GM23248 (cell line): ENCODE measurements at regions not wholly inside any gene's neighbourhood (a gene's known extent, or its start where the extent isn't known, plus 50 kb on each side); places are given as distances from the start of the nearest gene placed in this dataset.
A peak's percentile ranks its signal among the peaks of the same experiment; 100 is the strongest.

Experiments
- DNase-seq: peaks from one replicate; pipeline ENCODE4 v3.0.0-alpha.2; 2015
- H2AFZ ChIP-seq: fragments of 200-600 bp; sonication (generic); 2 replicates; pipeline ENCODE4 v1.6.1; 2016; ENCODE audit warnings: antibody characterized with exemption
- H3F3A ChIP-seq: fragments of 200-600 bp; sonication (generic); 2 replicates; pipeline ENCODE4 v1.6.1; 2016; ENCODE audit warnings: mild to moderate bottlenecking, antibody characterized with exemption, mixed run types; ENCODE audit not compliant: insufficient read depth
- H3K27ac ChIP-seq: fragments of 200-600 bp; sonication (generic); 2 replicates; pipeline ENCODE4 v1.5.1; 2016; ENCODE audit warnings: mild to moderate bottlenecking
- H3K27me3 ChIP-seq: fragments of 200-600 bp; sonication (generic); replicated peaks from 2 replicates; pipeline ENCODE4 v1.6.1; 2016; ENCODE audit warnings: mild to moderate bottlenecking; ENCODE audit not compliant: insufficient read depth
- H3K36me3 ChIP-seq: fragments of 200-600 bp; sonication (generic); 2 replicates; pipeline ENCODE4 v1.6.1; 2016; ENCODE audit warnings: low read depth, mild to moderate bottlenecking
- H3K4me1 ChIP-seq: fragments of 200-600 bp; sonication (generic); 2 replicates; pipeline ENCODE4 v1.6.1; 2016; ENCODE audit warnings: mild to moderate bottlenecking; ENCODE audit not compliant: insufficient read depth
- H3K4me2 ChIP-seq: fragments of 200-600 bp; sonication (generic); one replicate; pipeline ENCODE4 v1.6.1; 2016; ENCODE audit warnings: mild to moderate bottlenecking; ENCODE audit not compliant: unreplicated experiment
- H3K4me3 ChIP-seq: fragments of 200-600 bp; sonication (generic); 2 replicates; pipeline ENCODE4 v1.5.1; 2016; ENCODE audit warnings: mild to moderate bottlenecking
- H3K79me2 ChIP-seq: fragments of 200-600 bp; sonication (generic); 2 replicates; pipeline ENCODE4 v1.6.1; 2016; ENCODE audit warnings: mild to moderate bottlenecking; ENCODE audit not compliant: insufficient read depth
- H3K9ac ChIP-seq: fragments of 200-600 bp; sonication (generic); 2 replicates; pipeline ENCODE4 v1.6.1; 2016; ENCODE audit warnings: mild to moderate bottlenecking
- H3K9me2 ChIP-seq: fragments of 200-600 bp; sonication (generic); 2 replicates; pipeline ENCODE4 v1.6.1; 2016; ENCODE audit warnings: mixed run types, mild to moderate bottlenecking, moderate library complexity; ENCODE audit not compliant: insufficient read depth
- H3K9me3 ChIP-seq: fragments of 200-600 bp; sonication (generic); one replicate; pipeline ENCODE4 v1.6.1; 2017; ENCODE audit warnings: low read depth
- H4K20me1 ChIP-seq: fragments of 200-600 bp; sonication (generic); 2 replicates; pipeline ENCODE4 v1.6.0; 2016; ENCODE audit not compliant: insufficient read depth
- EZH2 ChIP-seq: fragments of 200-600 bp; sonication (generic); IDR thresholded peaks from 2 replicates; pipeline ENCODE4 v1.6.1; 2018; ENCODE audit warnings: antibody characterized with exemption, mild to moderate bottlenecking; ENCODE audit not compliant: insufficient read depth, poor library complexity, severe bottlenecking
- EZH2phosphoT487 ChIP-seq: fragments of 200-600 bp; sonication (generic); IDR thresholded peaks from 2 replicates; pipeline ENCODE4 v1.6.1; 2018; ENCODE audit warnings: antibody characterized with exemption, moderate library complexity, mild to moderate bottlenecking, low read depth; ENCODE audit not compliant: insufficient read depth
- WGBS, 2 experiments: methylation state at CpG; one replicate each; pipeline ENCODE4 v1.1.6; 2015 to 2017; ENCODE audit warnings: low lambda C conversion rate in 2 of 2, low coverage in 1 of 2; ENCODE audit errors: missing lambda C conversion rate in 2 of 2; 5-methylcytosine and 5-hydroxymethylcytosine counted together
- in situ Hi-C: fragments of 300-500 bp; cut with MboI; formaldehyde crosslinking; loops from 2 replicates; pipeline ENCODE4 v1.15.0; 2020

GRCh38 chr1:234901491-234902049 is 227.1 kb downstream of the TOMM20 start:
- 75 to 79% methylated on average over 10 of the region's 10 CpGs for WGBS, 2 experiments
- H3K9me2 ChIP-seq = no peaks in the 10 kb centered on the region
- TF ChIP-seq EZH2 = no peak
- TF ChIP-seq EZH2phosphoT487 = no peak
- DNase-seq = no peak
- no peak overlapping the region for H3K4me2 ChIP-seq
- no peak overlapping the region for H3K4me3 ChIP-seq
- peaks cover 7% of the 10 kb centered on the region for H3K4me1 ChIP-seq
- no peaks in the 10 kb centered on the region for H3K27me3 ChIP-seq
- in situ Hi-C loops = no loop called here
- no peak overlapping the region for H3K9ac ChIP-seq
- H3K79me2 ChIP-seq = no peaks in the 10 kb centered on the region
- no peaks in the 10 kb centered on the region for H3K9me3 ChIP-seq
- H3F3A ChIP-seq = no peaks in the 10 kb centered on the region
- no peak overlapping the region for H2AFZ ChIP-seq
- no peaks in the 10 kb centered on the region for H4K20me1 ChIP-seq
- no peak overlapping the region for H3K27ac ChIP-seq
- no peaks in the 10 kb centered on the region for H3K36me3 ChIP-seq

DNA sequence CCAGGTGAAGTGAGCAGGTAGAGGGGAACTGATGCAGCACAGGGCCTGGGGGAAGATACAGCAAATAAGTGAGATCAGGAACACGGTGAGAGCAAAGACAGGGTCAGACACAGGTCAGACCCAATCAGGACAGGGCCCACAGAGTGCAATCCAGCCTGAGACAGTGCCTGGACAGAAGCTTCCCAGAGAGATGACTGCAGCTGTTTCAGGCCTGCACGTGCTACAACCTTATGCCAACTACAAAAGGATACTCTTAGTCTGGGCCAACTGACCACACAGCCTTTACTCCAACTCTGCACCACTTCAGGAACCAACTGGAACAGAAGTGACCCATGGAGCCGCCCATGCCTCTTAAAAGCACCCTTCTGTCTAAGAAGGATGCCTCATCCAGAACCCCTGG is 228.0 kb downstream of the TOMM20 start:
- Histone ChIP-seq H3K4me1 (peaks cover 7% of the 10 kb centered on the region), H2AFZ (no peak overlapping the region), H4K20me1 (no peaks in the 10 kb centered on the region), H3K4me3 (no peak overlapping the region), H3K4me2 (no peak overlapping the region), H3F3A (no peaks in the 10 kb centered on the region), H3K9me2 (no peaks in the 10 kb centered on the region), H3K36me3 (no peaks in the 10 kb centered on the region), H3K27me3 (no peaks in the 10 kb centered on the region), H3K27ac (no peak overlapping the region), H3K9me3 (no peaks in the 10 kb centered on the region), H3K79me2 (no peaks in the 10 kb centered on the region), H3K9ac (no peak overlapping the region)
- DNase-seq = no peak
- TF ChIP-seq EZH2 = no peak
- TF ChIP-seq EZH2phosphoT487 = no peak
- in situ Hi-C loops = no loop called here
- 68 to 82% methylated on average over 3 of the region's 3 CpGs for WGBS, 2 experiments

- Histone ChIP-seq H3K9ac (no peak overlapping the region), H3K36me3 (no peaks in the 10 kb centered on the region), H3K4me3 (no peak overlapping the region), H3K27ac (no peak overlapping the region), H3K27me3 (no peaks in the 10 kb centered on the region), H3F3A (no peaks in the 10 kb centered on the region), H3K9me3 (no peaks in the 10 kb centered on the region), H3K9me2 (no peaks in the 10 kb centered on the region), H3K4me1 (peaks cover 8% of the 10 kb centered on the region), H3K79me2 (no peaks in the 10 kb centered on the region), H4K20me1 (no peaks in the 10 kb centered on the region), H2AFZ (no peak overlapping the region), H3K4me2 (no peak overlapping the region)
- no peak for TF ChIP-seq EZH2
- TF ChIP-seq EZH2phosphoT487 = no peak
- no peak for DNase-seq
- WGBS, 2 experiments = 96 to 98% methylated on average over 13 of the region's 13 CpGs
- in situ Hi-C loops = no loop called here
Measured at GRCh38 chr1:234899730-234900072, 228.9 kb downstream of the TOMM20 start.

DNA sequence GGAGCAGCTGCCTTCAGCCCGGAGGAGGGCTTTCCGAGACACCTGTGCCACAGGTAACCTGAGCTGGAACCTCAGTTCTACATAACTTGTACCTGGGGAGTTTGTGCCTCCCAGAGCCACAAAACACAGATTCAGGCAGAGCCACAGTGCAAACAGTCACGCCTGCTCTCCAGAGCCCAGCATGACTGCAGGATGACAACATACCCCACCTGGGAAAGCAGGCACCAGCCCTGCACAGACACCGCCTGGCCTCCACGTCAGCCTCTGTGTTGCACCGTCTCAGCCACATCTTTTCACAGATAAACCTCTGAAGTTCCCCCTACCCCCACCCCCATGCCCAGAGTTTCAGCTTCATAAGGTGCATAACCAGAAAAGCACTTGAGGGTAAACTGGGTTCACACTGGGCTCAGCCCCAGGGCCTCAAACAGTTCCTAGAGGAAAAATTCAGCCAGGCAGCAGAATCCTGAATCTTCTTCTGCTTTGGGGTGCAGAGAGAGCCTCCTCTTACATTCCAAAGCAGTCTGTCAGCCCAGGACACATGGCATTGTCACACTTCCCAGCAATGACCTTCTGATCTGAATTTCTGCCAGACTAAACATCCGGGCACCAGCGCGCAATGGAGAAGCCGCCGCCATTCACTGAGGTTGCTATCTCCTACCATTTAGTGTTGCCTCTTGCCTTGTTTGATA is 229.5 kb downstream of the TOMM20 start:
- no peaks in the 10 kb centered on the region for H3K36me3 ChIP-seq
- no peaks in the 10 kb centered on the region for H3K27me3 ChIP-seq
- peak; percentile 38 for DNase-seq
- TF ChIP-seq EZH2phosphoT487 (no peak), EZH2 (no peak)
- H3K9ac ChIP-seq = no peak overlapping the region
- H3K27ac ChIP-seq = no peak overlapping the region
- no peaks in the 10 kb centered on the region for H3K79me2 ChIP-seq
- WGBS, 2 experiments = 78 to 81% methylated on average over 11 of the region's 11 CpGs
- no peak overlapping the region for H3K4me3 ChIP-seq
- no peaks in the 10 kb centered on the region; the same call in 1 of the 2 replicates for H3F3A ChIP-seq
- H3K4me1 ChIP-seq = peaks cover 13% of the 10 kb centered on the region
- H2AFZ ChIP-seq = no peak overlapping the region
- in situ Hi-C loops = no loop called here
- H3K9me3 ChIP-seq = no peaks in the 10 kb centered on the region
- no peaks in the 10 kb centered on the region for H3K9me2 ChIP-seq
- H4K20me1 ChIP-seq = no peaks in the 10 kb centered on the region
- no peak overlapping the region for H3K4me2 ChIP-seq
